ENCODE measurements at regions not wholly inside any gene's neighbourhood (a gene's known extent, or its start where the extent isn't known, plus 50 kb on each side); places are given as distances from the start of the nearest gene placed in this dataset.

- no peaks in the 10 kb centered on the region for H3K9me3 Mint-ChIP-seq
Observed at GRCh38 chr2:237180987-237181386, 95.3 kb downstream of the COPS8 start.

GRCh38 chr2:237181844-237182243, 96.2 kb downstream of the COPS8 start:
- Mint-ChIP-seq H3K27me3 (peaks cover 8% of the 10 kb centered on the region), H3K36me3 (no peaks in the 10 kb centered on the region), H3K9me3 (no peaks in the 10 kb centered on the region), H3K4me3 (no peak overlapping the region), H3K4me1 (no peaks in the 10 kb centered on the region), H3K27ac (no peak overlapping the region)
- ATAC-seq (ENCODE audit: low read depth) (no peak), DNase-seq (no peak)
- POLR2A ChIA-PET = no interaction called here

More at GRCh38 chr2:237180987-237181386, 95.3 kb downstream of the COPS8 start:
- Mint-ChIP-seq H3K27ac (no peak overlapping the region), H3K4me3 (no peak overlapping the region), H3K27me3 (peaks cover 6% of the 10 kb centered on the region), H3K4me1 (no peaks in the 10 kb centered on the region), H3K36me3 (no peaks in the 10 kb centered on the region)
- DNase-seq (no peak), ATAC-seq (ENCODE audit: low read depth) (no peak)
- POLR2A ChIA-PET = no interaction called here

GRCh38 chr2:237182422-237183123, 96.9 kb downstream of the COPS8 start:
- POLR2A ChIA-PET = no interaction called here
- no peak for DNase-seq
- Mint-ChIP-seq H3K4me3 (no peak overlapping the region), H3K36me3 (no peaks in the 10 kb centered on the region), H3K4me1 (no peaks in the 10 kb centered on the region), H3K27ac (no peak overlapping the region), H3K27me3 (peaks cover 8% of the 10 kb centered on the region), H3K9me3 (no peaks in the 10 kb centered on the region)
- ATAC-seq (ENCODE audit: low read depth) = no peak

GRCh38 chr2:237184192-237184918, 98.7 kb downstream of the COPS8 start:
- H3K27ac Mint-ChIP-seq = no peak overlapping the region
- H3K4me1 Mint-ChIP-seq = no peaks in the 10 kb centered on the region
- peaks cover 8% of the 10 kb centered on the region for H3K27me3 Mint-ChIP-seq
- no peak overlapping the region for H3K4me3 Mint-ChIP-seq
- ATAC-seq (ENCODE audit: low read depth) = no peak
- no peaks in the 10 kb centered on the region for H3K36me3 Mint-ChIP-seq
- POLR2A ChIA-PET = no interaction called here
- no peak for DNase-seq
- H3K9me3 Mint-ChIP-seq = peaks cover under 1% of the 10 kb centered on the region

GRCh38 chr2:237184919-237185552, 99.3 kb downstream of the COPS8 start:
- Mint-ChIP-seq H3K4me1 (no peaks in the 10 kb centered on the region), H3K27me3 (peaks cover 8% of the 10 kb centered on the region), H3K27ac (no peak overlapping the region), H3K4me3 (no peak overlapping the region), H3K36me3 (no peaks in the 10 kb centered on the region), H3K9me3 (peaks cover 1% of the 10 kb centered on the region)
- ATAC-seq (ENCODE audit: low read depth) (no peak), DNase-seq (no peak)
- POLR2A ChIA-PET = no interaction called here

GRCh38 chr2:237185553-237185925, 99.8 kb downstream of the COPS8 start:
- peaks cover 8% of the 10 kb centered on the region for H3K27me3 Mint-ChIP-seq
- POLR2A ChIA-PET = no interaction called here
- no peaks in the 10 kb centered on the region for H3K36me3 Mint-ChIP-seq
- DNase-seq (no peak), ATAC-seq (ENCODE audit: low read depth) (no peak)
- peaks cover 1% of the 10 kb centered on the region for H3K9me3 Mint-ChIP-seq
- H3K4me3 Mint-ChIP-seq = no peak overlapping the region
- no peaks in the 10 kb centered on the region for H3K4me1 Mint-ChIP-seq
- H3K27ac Mint-ChIP-seq = no peak overlapping the region

- peaks cover 5% of the 10 kb centered on the region for H3K27me3 Mint-ChIP-seq
- no peak overlapping the region for H3K4me3 Mint-ChIP-seq
- ATAC-seq (ENCODE audit: low read depth) (no peak), DNase-seq (no peak)
- H3K36me3 Mint-ChIP-seq = no peaks in the 10 kb centered on the region
- POLR2A ChIA-PET = no interaction called here
- no peak overlapping the region for H3K27ac Mint-ChIP-seq
- no peaks in the 10 kb centered on the region for H3K4me1 Mint-ChIP-seq
- peaks cover 1% of the 10 kb centered on the region for H3K9me3 Mint-ChIP-seq
Observed at GRCh38 chr2:237189799-237190198, 104.1 kb downstream of the COPS8 start.

- POLR2A ChIA-PET = no interaction called here
- DNase-seq (no peak), ATAC-seq (ENCODE audit: low read depth) (no peak)
- no peak overlapping the region for H3K27ac Mint-ChIP-seq
- peaks cover 1% of the 10 kb centered on the region for H3K9me3 Mint-ChIP-seq
- H3K4me3 Mint-ChIP-seq = no peak overlapping the region
- no peaks in the 10 kb centered on the region for H3K36me3 Mint-ChIP-seq
- H3K27me3 Mint-ChIP-seq = peaks cover 2% of the 10 kb centered on the region
- no peaks in the 10 kb centered on the region for H3K4me1 Mint-ChIP-seq
Observed at GRCh38 chr2:237190966-237191713, 105.5 kb downstream of the COPS8 start.

- peaks cover 1% of the 10 kb centered on the region for H3K9me3 Mint-ChIP-seq
- no peak overlapping the region for H3K27ac Mint-ChIP-seq
- no peak for DNase-seq
- POLR2A ChIA-PET = no interaction called here
- no peaks in the 10 kb centered on the region for H3K27me3 Mint-ChIP-seq
- H3K4me1 Mint-ChIP-seq = no peaks in the 10 kb centered on the region
- no peak overlapping the region for H3K4me3 Mint-ChIP-seq
- ATAC-seq (ENCODE audit: low read depth) = no peak
- no peaks in the 10 kb centered on the region for H3K36me3 Mint-ChIP-seq
Observed at GRCh38 chr2:237191714-237192081, 106.0 kb downstream of the COPS8 start.

GRCh38 chr2:237192881-237193280, 107.2 kb downstream of the COPS8 start:
- POLR2A ChIA-PET = no interaction called here
- Mint-ChIP-seq H3K4me3 (no peak overlapping the region), H3K4me1 (no peaks in the 10 kb centered on the region), H3K9me3 (peaks cover 1% of the 10 kb centered on the region), H3K27ac (no peak overlapping the region), H3K36me3 (no peaks in the 10 kb centered on the region), H3K27me3 (no peaks in the 10 kb centered on the region)
- no peak for ATAC-seq (ENCODE audit: low read depth)
- no peak for DNase-seq

- Mint-ChIP-seq H3K9me3 (peaks cover 1% of the 10 kb centered on the region), H3K4me3 (no peak overlapping the region), H3K36me3 (no peaks in the 10 kb centered on the region), H3K27me3 (no peaks in the 10 kb centered on the region), H3K27ac (no peak overlapping the region), H3K4me1 (no peaks in the 10 kb centered on the region)
- DNase-seq (no peak), ATAC-seq (ENCODE audit: low read depth) (no peak)
- POLR2A ChIA-PET = no interaction called here
Observed at GRCh38 chr2:237193436-237193835, 107.7 kb downstream of the COPS8 start.

GRCh38 chr2:237194081-237194480, 108.4 kb downstream of the COPS8 start:
- Mint-ChIP-seq H3K27ac (no peak overlapping the region), H3K9me3 (peaks cover 1% of the 10 kb centered on the region), H3K4me3 (no peak overlapping the region), H3K27me3 (no peaks in the 10 kb centered on the region), H3K4me1 (no peaks in the 10 kb centered on the region), H3K36me3 (no peaks in the 10 kb centered on the region)
- DNase-seq (no peak), ATAC-seq (ENCODE audit: low read depth) (no peak)
- POLR2A ChIA-PET = no interaction called here

- DNase-seq = no peak
- H3K4me1 Mint-ChIP-seq = no peaks in the 10 kb centered on the region
- no peaks in the 10 kb centered on the region for H3K27me3 Mint-ChIP-seq
- H3K36me3 Mint-ChIP-seq = no peaks in the 10 kb centered on the region
- ATAC-seq (ENCODE audit: low read depth) = no peak
- POLR2A ChIA-PET = no interaction called here
- no peaks in the 10 kb centered on the region for H3K9me3 Mint-ChIP-seq
- H3K4me3 Mint-ChIP-seq = no peak overlapping the region
- H3K27ac Mint-ChIP-seq = no peak overlapping the region
Observed at GRCh38 chr2:237194906-237195305, 109.2 kb downstream of the COPS8 start.
